HG02973 (cell line): ENCODE measurements at regions not wholly inside any gene's neighbourhood (a gene's known extent, or its start where the extent isn't known, plus 50 kb on each side); places are given as distances from the start of the nearest gene placed in this dataset.
A peak's percentile ranks its signal among the peaks of the same experiment; 100 is the strongest.

ENCODE experiments used
- ATAC-seq: cut with Tn5 transposase; IDR thresholded peaks from one replicate; pipeline ENCODE4 v1.9.1; 2021; ENCODE audit warnings: moderate library complexity; ENCODE audit not compliant: unreplicated experiment

DNA sequence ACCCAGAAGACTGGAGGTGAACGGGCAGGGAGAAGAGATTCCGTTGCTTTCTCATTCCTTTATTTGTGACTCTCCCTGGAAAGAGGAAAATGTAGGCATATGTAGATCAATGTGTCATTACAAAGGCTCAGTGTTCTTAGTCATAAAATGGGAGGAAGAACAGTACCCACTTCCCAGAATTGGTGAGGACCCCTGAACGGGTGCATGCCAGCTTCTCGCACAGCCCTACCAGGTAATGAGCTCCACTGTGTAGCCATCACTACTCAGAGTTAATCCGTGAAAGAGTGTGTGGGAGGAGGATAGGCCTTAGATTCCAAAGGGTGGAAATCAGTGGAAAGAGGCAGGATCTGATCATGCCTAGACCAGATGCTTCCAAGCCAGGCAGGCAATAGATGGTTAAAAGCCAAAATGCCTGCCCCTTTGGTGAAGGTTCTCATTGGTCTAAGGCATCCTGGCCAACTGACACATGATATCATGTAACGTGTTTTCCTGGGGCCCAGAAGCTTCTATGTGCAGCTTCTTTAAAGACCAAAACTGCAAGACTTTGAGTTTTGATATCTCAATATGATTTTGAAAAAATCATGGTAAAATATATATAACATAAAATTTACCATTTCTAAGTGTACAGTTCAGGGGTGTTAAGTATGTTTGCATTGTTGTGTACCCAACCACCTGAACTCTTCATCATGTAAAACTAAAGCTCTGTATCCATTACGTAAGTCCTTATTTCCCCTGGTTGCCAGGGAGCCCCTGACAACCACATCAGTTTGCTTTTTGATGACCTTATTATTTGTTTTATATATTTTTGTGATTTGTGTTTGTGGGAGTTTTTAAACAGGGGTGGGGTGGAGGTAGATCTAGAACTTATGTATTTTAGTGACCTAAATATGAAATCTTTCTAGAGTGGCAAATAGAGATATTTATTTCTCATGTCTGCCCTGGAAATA is 402.2 kb upstream of the CFAP20DC start:
- ATAC-seq = peak; percentile 1

DNA sequence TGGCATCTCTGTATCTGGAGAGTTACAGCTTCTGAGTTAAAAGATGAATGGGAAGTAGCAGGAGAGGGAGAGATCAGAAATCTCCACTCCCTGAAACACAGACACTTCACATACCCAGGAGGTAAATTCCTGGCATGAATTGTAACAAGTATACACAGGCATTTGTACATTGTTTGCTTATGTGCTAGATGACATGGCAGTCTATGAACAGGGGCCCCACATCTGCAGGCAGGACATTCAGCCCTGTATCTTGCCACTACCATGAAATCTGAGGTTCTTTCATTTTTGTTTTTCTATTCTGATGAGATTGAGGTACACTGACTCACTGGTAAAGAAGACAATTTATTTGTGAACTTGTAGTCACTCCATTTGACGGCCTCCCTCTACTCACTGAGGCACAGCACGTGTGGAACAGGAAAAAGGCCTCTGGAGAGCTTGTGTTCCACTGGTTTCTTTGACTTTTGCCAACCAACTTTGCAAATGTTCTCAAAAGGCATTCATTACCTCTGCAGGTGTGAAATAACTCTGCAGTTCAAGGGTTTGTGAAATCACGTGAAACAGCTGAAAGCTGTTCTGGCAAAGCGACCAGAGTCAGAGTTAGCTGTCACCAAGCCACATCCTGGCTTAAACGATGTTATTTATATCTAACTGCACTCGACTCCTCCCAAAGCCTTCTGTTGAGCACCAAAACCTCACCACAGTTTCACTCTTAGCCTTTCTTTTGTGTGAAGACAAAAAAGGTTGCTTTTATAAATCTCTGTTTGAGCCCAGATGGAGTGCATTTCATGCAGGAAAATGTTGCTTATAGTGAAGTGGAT is 401.3 kb upstream of the CFAP20DC start:
- peak; percentile 96 for ATAC-seq

DNA sequence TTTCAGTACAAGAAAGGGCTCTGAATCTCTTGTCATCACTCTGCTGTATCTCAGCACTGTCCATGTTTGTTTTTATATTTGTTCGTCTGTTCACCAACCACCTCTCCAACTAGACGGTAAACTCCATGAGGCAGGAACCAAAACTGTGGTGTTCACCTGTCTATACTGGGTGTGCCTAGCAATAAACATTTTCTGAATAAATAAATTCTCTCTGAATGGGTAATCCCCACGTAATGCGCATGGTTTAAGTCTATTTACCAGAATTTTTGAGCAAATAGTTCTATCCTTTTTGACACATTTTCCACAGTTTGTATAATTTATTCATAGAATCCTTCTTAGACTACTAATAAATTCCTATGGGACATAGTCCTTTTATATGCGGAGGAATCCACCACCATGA is 400.6 kb upstream of the CFAP20DC start:
- ATAC-seq = no peak

DNA sequence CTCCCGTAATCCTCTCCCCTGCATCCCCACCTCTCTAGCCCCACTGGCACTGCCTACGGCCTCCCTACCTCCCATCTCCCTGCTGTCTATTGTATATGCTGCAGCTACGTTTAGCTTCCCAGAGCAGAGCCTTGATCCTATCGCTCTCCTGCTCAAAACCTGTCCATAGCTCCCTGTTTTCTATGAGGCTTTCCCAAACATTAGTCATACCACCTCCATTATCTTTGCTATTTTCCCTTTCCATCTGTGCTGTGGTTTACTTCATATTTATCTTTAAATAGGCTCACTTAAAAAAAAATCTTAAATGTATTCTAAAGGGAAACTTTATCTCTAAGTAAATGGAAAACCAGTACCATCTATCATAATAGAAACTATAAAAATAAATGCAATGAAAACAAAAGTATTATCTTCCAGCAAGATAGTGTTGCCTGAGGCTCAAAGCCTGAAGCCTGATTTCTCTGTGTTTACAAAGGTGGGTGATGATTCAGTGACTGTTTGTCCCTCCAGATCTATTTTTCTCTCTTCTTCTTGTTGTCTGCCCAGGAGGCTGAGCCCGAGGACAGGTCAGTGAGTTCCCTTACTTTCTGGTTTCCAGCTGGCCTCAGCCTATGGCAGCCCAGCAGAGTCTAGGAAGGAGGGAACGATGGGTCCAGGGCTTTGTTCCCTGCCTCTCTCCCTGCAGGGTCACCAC is 397.1 kb upstream of the CFAP20DC start:
- ATAC-seq = no peak

DNA sequence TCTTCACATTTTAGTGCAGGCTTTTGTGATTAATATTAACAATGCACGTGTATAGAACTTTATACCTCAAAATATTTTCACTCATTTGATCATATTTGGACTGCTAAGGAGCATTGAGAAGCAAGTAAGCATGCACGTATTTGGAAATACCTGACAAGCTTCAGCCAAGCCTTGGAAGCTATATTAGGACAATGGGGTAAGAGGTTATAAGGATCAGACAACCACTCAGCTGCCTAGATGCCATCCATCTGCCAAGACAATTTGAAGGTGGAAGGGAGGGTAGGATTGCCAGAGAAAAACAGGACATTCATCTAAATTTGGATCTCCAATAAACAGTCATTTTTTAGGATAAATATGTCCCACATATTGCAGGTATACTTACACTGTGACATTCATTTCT is 394.9 kb upstream of the CFAP20DC start:
- no peak for ATAC-seq

DNA sequence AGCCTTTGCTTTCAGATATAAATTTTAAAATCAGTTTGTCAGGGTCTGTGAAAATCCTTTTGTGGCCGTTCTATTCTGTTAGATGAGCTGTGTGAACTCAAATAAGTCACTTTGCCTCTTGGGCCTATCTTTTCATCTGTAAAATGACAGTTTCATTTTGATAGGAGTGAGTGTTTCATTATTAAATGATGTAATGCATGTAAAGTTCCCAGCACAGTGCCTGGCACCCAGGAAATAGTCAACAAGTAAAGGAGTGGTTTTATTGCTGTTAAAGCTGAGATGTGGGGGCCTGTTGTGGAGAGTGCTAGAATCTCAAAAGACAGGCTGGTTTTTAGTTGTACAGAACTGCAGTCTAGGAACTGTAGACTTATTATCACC is 394.5 kb upstream of the CFAP20DC start:
- no peak for ATAC-seq

DNA sequence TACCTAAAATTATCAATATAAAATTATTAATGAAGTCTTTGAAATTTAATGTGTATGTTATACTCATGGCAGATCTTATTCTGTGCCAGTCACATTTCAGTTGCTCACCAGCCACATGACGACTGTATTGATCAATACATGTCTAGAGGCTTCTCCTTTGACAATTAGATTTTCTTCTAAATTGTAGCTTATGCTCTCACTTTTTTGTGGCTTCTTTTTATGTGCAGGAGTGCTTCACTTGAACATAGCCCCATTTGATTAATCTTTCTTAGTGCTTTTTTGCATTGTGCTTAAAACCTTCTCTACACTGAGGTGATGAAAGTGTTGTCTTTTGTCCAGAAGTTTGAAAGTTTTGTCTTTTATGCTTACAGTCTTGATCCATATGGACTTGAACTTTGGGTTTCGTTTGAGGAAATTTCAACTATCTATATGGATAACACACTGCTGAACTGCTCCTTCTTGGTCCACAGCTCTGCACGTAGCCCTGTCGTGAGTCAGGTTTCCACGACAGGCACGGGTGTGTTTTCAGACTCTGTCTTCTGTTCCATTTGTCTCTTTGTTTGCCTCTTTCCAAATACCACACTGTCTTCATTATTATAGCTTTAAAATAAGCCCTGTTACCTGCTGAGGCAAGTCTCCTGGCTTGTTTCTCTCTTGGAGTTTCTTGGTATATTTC is 393.9 kb upstream of the CFAP20DC start:
- no peak for ATAC-seq

DNA sequence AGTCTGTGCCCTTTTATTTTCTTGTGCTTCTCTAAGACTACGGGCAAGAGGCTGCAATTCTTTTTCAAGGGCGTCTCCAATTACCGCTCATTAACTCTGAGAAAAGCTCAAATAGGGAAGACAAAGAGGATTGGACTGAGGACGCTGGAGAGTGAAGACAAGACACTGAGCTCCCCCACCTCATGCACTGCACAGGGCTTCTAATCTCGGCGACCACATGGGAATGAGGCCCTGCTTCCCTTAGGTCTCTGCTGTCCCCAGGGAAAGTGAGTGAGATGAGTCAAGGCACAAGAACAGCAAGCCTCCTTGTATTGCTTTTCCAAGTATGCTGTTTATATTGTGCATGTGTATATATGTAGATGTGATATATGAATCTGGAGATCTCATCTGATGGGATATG is 392.2 kb upstream of the CFAP20DC start:
- no peak for ATAC-seq

DNA sequence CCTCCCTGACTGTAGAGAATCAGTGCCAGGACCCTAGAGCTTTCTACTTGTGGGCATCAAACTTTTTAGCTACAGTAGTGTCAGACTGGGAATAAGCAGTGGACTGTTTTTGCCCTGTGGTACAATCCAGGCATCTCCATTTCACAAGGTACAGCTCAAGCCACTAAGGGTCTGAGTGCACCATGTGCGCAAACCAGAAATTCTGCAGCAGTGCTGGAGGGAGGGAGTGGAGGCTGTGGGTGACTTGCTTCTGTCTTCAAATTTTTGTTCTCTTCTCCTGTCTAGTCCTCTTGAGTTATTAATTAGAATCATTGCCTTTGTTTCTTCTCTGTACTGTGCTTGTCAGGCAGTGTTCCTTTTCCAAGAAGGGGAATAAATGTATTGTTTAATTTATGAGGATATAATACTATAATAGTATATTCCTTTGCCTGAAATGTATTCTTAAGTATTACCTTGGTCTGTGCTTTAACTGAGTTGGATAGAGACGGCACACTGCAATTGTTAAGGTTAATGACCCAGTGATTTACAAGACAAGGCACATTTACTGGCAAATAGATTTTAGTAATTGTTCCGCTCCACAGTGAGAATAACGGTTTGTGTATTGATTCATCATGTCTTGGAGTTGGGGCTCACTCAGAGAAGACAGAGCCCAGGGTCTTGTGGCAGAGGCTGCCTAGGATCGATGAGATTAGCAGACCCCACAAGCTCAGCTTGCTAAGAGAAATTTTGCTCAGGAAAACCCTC is 390.6 kb upstream of the CFAP20DC start:
- no peak for ATAC-seq

DNA sequence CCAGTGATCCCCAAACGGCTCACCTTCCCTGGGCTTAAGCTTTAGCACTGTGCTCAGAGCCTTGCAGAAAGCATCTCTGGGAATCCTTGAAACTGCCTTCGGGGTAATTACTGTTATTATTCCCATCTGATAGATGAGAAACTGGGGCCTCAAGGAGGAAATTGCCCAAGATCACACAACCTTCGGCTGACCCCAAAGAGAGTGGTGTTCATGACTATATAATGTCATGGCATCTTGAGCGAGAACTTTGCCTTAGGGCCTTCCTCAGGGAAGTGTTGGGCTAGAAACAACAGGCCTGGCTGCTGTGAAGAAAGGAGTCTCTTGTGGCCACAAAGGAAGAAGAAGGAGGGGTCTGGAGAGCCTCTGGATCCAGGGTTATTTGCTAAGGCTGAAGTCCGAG is 388.7 kb upstream of the CFAP20DC start:
- no peak for ATAC-seq

DNA sequence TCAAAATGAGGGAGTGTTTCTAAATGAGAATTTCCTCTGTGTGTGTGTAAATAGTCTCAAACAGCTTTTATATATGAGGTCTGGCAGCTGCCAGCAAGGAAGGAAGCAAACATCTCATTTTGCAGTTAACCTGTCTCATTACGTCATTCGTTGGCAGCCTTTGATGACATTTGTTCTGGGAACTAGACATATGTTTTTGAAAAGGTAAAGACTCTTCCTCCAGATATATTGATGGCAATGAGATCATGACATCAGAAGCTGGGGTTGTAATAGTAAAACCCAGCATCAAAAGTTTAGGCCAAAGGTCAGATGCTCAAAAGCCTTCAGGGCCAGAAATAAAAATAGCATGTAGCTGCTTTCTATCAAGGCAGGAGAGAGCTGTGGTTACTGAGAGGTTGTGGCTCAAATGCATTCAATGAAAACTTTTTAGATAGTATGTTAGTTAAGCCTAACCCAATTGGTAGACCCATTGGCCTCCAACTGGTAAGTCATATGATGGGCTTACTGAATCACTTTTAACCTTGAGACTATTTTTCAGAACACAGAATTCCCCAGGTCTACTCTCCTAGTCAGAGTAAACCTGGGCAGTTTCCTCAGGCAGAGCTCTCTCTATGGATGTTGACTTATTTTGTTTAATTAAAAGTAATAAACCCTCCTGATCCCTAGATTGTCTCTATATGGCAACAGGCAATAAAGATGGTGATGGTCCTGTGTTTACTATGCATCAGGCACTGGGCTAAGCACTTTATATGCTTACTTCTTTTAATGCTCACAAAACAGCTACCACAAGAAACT is 386.5 kb upstream of the CFAP20DC start:
- ATAC-seq = no peak

DNA sequence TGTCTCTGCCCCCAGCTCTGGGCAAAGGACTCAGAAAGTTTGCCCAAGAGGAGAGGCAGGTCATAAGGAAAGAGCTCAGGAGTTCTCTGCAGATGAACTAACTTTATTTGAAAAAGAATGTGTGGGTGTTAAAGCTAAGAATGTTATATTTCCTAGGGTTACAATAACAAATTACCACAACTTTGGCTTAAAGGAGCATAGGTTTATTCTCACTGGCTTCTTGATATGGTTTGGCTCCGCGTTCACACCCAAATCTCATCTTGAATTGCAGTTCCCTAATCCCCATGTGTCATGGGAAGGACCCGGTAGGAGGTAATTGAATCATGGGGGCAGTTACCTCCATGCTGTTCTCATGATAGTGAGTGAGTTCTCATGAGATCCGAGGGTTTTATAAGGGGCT is 383.7 kb upstream of the CFAP20DC start:
- ATAC-seq = no peak

DNA sequence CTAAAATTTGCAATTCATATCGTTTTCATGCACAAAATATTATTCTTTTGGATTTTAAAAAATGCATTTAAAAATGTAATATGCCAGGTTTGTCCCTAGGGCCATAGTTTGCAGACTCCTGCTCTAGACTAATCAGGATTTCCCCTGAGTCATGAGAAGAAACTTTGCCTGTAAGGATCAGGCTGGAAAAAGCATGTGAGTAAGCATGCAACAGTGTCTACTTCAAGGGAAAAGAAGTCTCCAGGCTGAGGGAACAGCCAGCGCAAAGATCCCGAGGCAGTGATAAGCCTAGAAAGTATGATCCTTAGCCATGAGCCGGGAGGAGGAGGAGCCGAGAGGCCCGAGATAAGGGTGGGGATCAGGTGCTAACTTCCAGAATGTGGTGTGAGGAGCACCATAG is 382.8 kb upstream of the CFAP20DC start:
- no peak for ATAC-seq

DNA sequence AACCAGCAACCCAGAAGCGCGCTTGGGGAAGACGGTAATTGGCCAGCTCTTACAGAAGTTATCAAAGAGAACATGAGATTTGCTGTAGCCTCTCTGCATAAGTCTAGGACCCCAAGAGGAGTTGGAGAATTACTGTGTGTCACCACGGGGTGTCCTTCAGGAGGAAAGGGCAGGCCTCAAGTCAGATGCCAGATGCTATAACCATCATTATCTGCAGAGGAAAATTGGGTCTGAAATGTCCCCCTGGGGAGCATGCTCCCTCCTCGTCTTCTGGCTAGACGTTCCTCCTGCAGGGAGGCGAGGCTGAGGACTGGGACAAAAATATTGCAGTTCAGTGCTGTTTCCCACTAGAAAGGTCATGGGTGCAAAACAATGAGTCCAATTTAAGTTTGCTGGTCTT is 380.5 kb upstream of the CFAP20DC start:
- no peak for ATAC-seq

DNA sequence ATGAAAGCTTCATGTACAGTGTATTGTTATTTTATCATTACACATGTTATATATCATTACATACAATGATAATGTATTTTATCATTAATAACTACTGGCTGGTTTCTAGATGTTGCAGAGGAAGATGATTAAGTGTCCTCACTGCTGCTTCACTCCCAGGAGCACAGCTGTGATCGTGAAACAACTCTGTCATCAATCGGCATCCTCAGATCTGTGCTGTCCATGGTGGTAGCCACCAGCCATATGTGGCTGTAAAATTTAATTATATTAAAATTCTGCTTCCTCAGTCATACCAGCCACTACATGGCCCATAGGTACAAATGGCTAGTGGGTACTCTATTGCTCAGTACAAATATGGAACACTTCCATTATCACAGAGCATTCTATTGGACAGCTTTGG is 379.4 kb upstream of the CFAP20DC start:
- no peak for ATAC-seq

DNA sequence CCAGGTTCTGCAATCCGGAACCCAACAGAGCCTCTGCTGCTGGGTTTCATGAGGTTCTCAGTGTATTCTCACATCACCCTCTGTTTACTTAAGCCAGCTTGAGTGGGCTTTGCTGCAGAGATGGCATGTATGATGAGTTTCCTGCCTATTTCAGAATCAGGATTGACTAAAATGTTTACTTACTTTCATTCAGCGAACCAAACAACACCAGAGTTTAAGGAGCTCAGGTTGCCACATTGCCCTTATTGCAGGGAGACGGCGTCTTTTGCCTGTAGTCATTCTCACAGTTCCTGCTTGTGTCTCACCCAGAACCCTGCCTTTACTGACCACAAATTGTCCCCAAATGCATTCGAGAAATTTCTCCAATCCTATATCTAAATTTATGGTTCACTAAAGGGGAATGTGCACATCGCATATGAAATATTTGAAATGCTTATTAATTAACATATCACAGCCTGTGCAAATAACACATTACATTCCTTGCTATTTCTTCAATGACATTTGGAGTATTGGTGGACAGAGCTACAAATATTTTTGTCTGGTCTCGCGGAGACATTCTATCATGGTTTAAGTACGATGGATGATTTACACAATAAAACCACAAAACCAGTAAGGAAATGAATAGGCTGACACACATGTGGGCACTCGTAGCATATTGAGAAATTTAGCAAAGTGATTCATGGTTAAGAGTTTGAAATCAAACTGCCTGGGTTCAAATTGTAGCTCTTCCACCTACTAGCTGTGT is 377.2 kb upstream of the CFAP20DC start:
- ATAC-seq = no peak

DNA sequence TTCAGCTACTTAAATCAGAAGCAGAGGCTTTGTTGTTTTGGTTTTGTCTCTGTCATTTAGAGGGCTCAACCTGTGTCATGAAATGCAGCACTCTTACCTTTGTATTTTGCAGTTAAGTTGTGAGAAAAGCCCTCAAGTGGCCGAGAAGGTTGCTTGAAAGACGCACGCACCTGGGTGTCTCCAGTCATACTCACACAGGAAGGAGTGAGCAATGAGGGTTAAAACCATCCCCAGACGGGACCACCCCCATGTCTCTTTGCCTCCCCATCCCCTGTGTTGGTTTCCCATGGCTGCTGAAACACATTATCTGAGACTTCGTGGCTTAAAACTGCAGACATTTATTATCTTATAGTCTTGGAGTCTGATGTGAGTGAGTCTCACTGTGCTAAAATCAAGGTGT is 376.1 kb upstream of the CFAP20DC start:
- ATAC-seq = no peak

DNA sequence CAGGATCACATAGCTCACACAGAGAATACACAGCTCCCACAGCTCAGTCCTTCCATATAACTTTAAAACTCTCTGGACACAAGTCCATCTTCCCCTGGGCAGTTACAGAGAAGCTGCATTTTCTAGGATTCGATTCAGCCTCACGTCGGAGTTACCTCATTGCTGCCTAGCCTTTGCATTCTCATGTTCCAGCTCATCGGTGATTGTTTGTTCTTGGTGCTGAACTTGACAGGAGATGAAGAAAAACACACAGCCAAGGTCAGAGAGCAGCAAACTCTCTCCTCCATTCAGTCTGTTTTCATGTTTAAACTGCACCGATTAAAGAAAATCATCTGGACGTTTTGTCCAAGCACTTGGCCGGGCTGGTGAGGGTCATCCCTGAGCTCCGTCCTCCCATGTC is 375.5 kb upstream of the CFAP20DC start:
- ATAC-seq = no peak
